CD4-positive, alpha-beta T cell treated with Interleukin-6 for 4 hours (primary cell): ENCODE measurements at regions not wholly inside any gene's neighbourhood (a gene's known extent, or its start where the extent isn't known, plus 50 kb on each side); places are given as distances from the start of the nearest gene placed in this dataset.
"Not testable (repeated sequence)": the region's sequence is repeated elsewhere in the genome, so short reads cannot be mapped to it uniquely, and the experiment has no call there.

Experiments
- DNase-seq: peaks from one replicate; pipeline ENCODE4 v3.0.0-alpha.2; 2020; ENCODE audit warnings: mixed read lengths

GRCh38 chr1:83455753-83456152 is 543.2 kb downstream of the TTLL7 start:
- not testable (repeated sequence) for DNase-seq

GRCh38 chr1:83445873-83446272 is 553.1 kb downstream of the TTLL7 start:
- not testable (repeated sequence) for DNase-seq

- not testable (repeated sequence) for DNase-seq
These were observed 556.5 kb downstream of the TTLL7 start for GRCh38 chr1:83442412-83442811.

- not testable (repeated sequence) for DNase-seq
These were observed 558.3 kb downstream of the TTLL7 start for GRCh38 chr1:83440586-83440985.

GRCh38 chr1:83440021-83440420 is 558.9 kb downstream of the TTLL7 start:
- DNase-seq: not testable (repeated sequence)

GRCh38 chr1:83438316-83438715 is 560.6 kb downstream of the TTLL7 start:
- DNase-seq: not testable (repeated sequence)

- DNase-seq: not testable (repeated sequence)
These were observed 563.6 kb downstream of the TTLL7 start for GRCh38 chr1:83435336-83435735.

GRCh38 chr1:83427566-83427965 is 571.4 kb downstream of the TTLL7 start:
- not testable (repeated sequence) for DNase-seq

GRCh38 chr1:83423382-83423781 is 575.5 kb downstream of the TTLL7 start:
- DNase-seq: not testable (repeated sequence)

- DNase-seq: no peak
These were observed 580.4 kb downstream of the TTLL7 start for GRCh38 chr1:83418558-83418957.

- DNase-seq: not testable (repeated sequence)
These were observed 585.2 kb downstream of the TTLL7 start for GRCh38 chr1:83413839-83414107.

- DNase-seq: not testable (repeated sequence)
These were observed 588.1 kb downstream of the TTLL7 start for GRCh38 chr1:83410746-83411413.

GRCh38 chr1:83406693-83407371 is 592.1 kb downstream of the TTLL7 start:
- not testable (repeated sequence) for DNase-seq

GRCh38 chr1:83405789-83406188 is 593.1 kb downstream of the TTLL7 start:
- not testable (repeated sequence) for DNase-seq

- not testable (repeated sequence) for DNase-seq
These were observed 595.4 kb downstream of the TTLL7 start for GRCh38 chr1:83403500-83403899.

- not testable (repeated sequence) for DNase-seq
These were observed 597.8 kb downstream of the TTLL7 start for GRCh38 chr1:83401146-83401545.

GRCh38 chr1:83400173-83400572 is 598.8 kb downstream of the TTLL7 start:
- DNase-seq: not testable (repeated sequence)

- DNase-seq: not testable (repeated sequence)
These were observed 600.8 kb downstream of the TTLL7 start for GRCh38 chr1:83398125-83398524.

GRCh38 chr1:83395130-83395529 is 603.8 kb downstream of the TTLL7 start:
- not testable (repeated sequence) for DNase-seq

- not testable (repeated sequence) for DNase-seq
These were observed 612.0 kb downstream of the TTLL7 start for GRCh38 chr1:83386946-83387345.

GRCh38 chr1:83383107-83383506 is 615.8 kb downstream of the TTLL7 start:
- DNase-seq: not testable (repeated sequence)

- not testable (repeated sequence) for DNase-seq
These were observed 625.9 kb downstream of the TTLL7 start for GRCh38 chr1:83373018-83373417.

- not testable (repeated sequence) for DNase-seq
These were observed 629.1 kb downstream of the TTLL7 start for GRCh38 chr1:83369853-83370252.

GRCh38 chr1:83365320-83365719 is 633.6 kb downstream of the TTLL7 start:
- DNase-seq: not testable (repeated sequence)
